A673 (cell line): ENCODE measurements at regions not wholly inside any gene's neighbourhood (a gene's known extent, or its start where the extent isn't known, plus 50 kb on each side); places are given as distances from the start of the nearest gene placed in this dataset.

Experiments used
- BruUV-seq: library from RNA; stranded (reverse); fragments of 400-500 nt; replicated peaks from 2 replicates; lab custom pipeline; 2021; lab: Mats Ljungman, UMichigan
- CTCF ChIA-PET: fragments of 300-600 bp; sonication (Branson Sonifier 250); formaldehyde crosslinking; loops from one replicate; lab custom pipeline; 2022; ENCODE audit warnings: antibody characterized with exemption; lab: Charles Lee
- POLR2A ChIA-PET: fragments of 300-600 bp; sonication (Branson Sonifier 250); formaldehyde crosslinking; loops from one replicate; lab custom pipeline; 2022; ENCODE audit warnings: antibody characterized with exemption; ENCODE audit not compliant: low non-redundant PET; lab: Charles Lee
- DNase-seq: peaks from one replicate; pipeline ENCODE4 v3.0.0-alpha.2; 2015; ENCODE audit warnings: low spot score
- H3K27ac ChIP-seq: fragments of 200-600 bp; sonication (generic); 2 replicates; pipeline ENCODE4 v1.5.1; 2016; ENCODE audit warnings: mixed run types, low read depth, mild to moderate bottlenecking, mixed read lengths, antibody characterized with exemption, low read length; ENCODE audit not compliant: poor library complexity, severe bottlenecking
- H3K27me3 ChIP-seq: fragments of 200-600 bp; sonication (generic); replicated peaks from 2 replicates; pipeline ENCODE4 v1.6.1; 2017; ENCODE audit warnings: mixed run types, low read depth, mild to moderate bottlenecking, mixed read lengths, antibody characterized with exemption, low read length; ENCODE audit not compliant: insufficient read depth, poor library complexity
- H3K36me3 ChIP-seq: fragments of 200-600 bp; sonication (generic); 2 replicates; pipeline ENCODE4 v1.6.1; 2016; ENCODE audit warnings: mixed run types, mild to moderate bottlenecking, mixed read lengths, antibody characterized with exemption, low read length; ENCODE audit not compliant: insufficient read depth, poor library complexity, severe bottlenecking
- H3K4me1 ChIP-seq: fragments of 200-600 bp; sonication (generic); 2 replicates; pipeline ENCODE4 v1.6.1; 2017; ENCODE audit warnings: mixed run types, mild to moderate bottlenecking, mixed read lengths, antibody characterized with exemption, low read length; ENCODE audit not compliant: insufficient read depth, poor library complexity, severe bottlenecking
- H3K4me3 ChIP-seq: fragments of 200-600 bp; sonication (generic); 2 replicates; pipeline ENCODE4 v1.5.1; 2016; ENCODE audit warnings: low read depth, mixed run types, mild to moderate bottlenecking, mixed read lengths, low read length; ENCODE audit not compliant: poor library complexity, severe bottlenecking
- H3K9me3 ChIP-seq: fragments of 200-600 bp; sonication (generic); 2 replicates; pipeline ENCODE4 v1.6.1; 2016; ENCODE audit warnings: mixed run types, low read depth, mild to moderate bottlenecking, mixed read lengths, antibody characterized with exemption, low read length; ENCODE audit not compliant: poor library complexity, severe bottlenecking
- EZH2 ChIP-seq: fragments of 200-600 bp; sonication (generic); IDR thresholded peaks from 2 replicates; pipeline ENCODE4 v1.6.1; 2017; ENCODE audit warnings: borderline replicate concordance, low read depth, mild to moderate bottlenecking, mixed read lengths, antibody characterized with exemption, low read length; ENCODE audit not compliant: poor library complexity, severe bottlenecking
- intact Hi-C: fragments of 100-400 bp; cut with micrococcal nuclease; formaldehyde crosslinking; loops from one replicate; pipeline ENCODE4 v1.10.0; 2022; ENCODE audit not compliant: unreplicated experiment
- TF ChIP-seq, protein P1 (sequence below): fragments of 300-800, 200-600 bp; sonication (generic); conservative IDR thresholded peaks from 2 replicates; pipeline ENCODE4 v1.5.1; 2017; ENCODE audit warnings: low read depth, mild to moderate bottlenecking, antibody characterized with exemption, low read length, moderate library complexity, mixed read lengths

DNA sequence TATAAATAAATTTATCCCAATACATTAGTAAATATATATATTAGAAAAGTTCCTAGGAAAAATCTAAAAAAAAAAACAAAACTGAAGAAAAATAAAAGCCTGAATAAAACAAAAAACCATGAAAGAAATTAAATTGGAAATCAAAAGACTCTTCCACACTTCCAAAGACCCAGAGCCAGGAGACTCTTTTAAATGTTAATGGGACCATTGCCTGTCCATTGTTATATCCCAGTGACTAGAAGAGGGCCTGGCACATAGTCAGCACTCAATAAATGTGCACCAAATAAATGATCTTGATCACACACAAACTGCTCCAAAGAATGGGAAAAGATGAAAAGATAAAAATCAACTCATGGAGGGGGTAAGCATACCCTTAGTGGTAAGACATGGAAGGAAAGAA is 51.3 kb upstream of the CLDN18 start:
- no TSS peak for BruUV-seq

More for the DNA sequence above, 51.3 kb upstream of the CLDN18 start:
- no peak for TF ChIP-seq EZH2
- TF ChIP-seq, protein P1, sequence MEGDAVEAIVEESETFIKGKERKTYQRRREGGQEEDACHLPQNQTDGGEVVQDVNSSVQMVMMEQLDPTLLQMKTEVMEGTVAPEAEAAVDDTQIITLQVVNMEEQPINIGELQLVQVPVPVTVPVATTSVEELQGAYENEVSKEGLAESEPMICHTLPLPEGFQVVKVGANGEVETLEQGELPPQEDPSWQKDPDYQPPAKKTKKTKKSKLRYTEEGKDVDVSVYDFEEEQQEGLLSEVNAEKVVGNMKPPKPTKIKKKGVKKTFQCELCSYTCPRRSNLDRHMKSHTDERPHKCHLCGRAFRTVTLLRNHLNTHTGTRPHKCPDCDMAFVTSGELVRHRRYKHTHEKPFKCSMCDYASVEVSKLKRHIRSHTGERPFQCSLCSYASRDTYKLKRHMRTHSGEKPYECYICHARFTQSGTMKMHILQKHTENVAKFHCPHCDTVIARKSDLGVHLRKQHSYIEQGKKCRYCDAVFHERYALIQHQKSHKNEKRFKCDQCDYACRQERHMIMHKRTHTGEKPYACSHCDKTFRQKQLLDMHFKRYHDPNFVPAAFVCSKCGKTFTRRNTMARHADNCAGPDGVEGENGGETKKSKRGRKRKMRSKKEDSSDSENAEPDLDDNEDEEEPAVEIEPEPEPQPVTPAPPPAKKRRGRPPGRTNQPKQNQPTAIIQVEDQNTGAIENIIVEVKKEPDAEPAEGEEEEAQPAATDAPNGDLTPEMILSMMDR, result no peak
- H3K27me3 ChIP-seq, result peaks cover 12% of the 10 kb centered on the region
- no peak for DNase-seq
- intact Hi-C loops, result no loop called here
- POLR2A ChIA-PET, result no interaction called here
- H3K9me3 ChIP-seq, result no peaks in the 10 kb centered on the region
- H3K4me3 ChIP-seq, result no peak overlapping the region
- no peaks in the 10 kb centered on the region for H3K36me3 ChIP-seq
- no peak overlapping the region for H3K27ac ChIP-seq
- CTCF ChIA-PET, result no interaction called here
- no peaks in the 10 kb centered on the region for H3K4me1 ChIP-seq
